KBM-7 (cell line): ENCODE measurements at regions not wholly inside any gene's neighbourhood (a gene's known extent, or its start where the extent isn't known, plus 50 kb on each side); places are given as distances from the start of the nearest gene placed in this dataset.

ENCODE experiments used
- DNase-seq: peaks from one replicate; pipeline ENCODE4 v3.0.0-alpha.2; 2015
- in situ Hi-C: fragments of 300-500 bp; cut with MboI; formaldehyde crosslinking; loops from 2 replicates; pipeline ENCODE4 v1.14.3; 2020; ENCODE audit warnings: low sequenced_read_pairs, low pct_unique_long_range_greater_than_20kb, mixed read lengths

DNA sequence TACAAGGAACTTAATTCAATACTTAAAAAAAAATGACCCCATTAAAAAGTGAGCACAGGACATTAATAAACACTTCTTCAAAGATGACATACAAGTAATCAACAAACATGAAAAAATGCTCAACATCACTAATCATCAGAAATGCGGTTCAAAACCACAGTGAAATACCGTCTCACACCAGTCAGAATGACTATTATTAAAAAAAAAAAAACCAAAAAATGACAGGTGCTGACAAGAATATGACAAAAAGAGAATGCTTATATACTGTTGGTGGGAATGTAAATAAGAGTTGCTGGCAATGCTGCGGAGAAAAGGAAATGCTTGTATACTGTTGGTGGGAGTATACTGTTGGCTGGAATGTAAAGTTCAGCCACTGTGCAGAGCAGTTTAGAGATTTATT lies 358.3 kb upstream of the CBLB start:
- no peak for DNase-seq
- in situ Hi-C loops = no loop called here

DNA sequence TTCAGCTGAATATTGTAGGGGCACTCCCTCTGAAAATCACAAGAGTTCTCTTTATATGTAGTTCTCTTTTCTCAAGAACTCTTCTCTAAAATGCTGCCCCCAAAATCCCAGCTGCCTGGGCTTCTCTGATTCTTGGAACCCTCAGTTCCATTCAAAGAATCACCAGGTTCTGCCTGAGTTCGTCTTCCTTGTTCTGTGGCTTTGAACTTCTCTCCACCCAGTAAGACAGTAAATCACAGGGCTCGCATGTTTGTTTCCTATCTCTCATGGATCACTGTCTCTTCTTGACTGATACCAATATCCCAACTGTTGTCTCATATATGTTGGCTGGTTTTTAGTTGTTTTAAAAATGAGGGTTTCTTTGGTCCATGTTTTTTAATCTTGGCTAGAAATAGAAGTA lies 359.5 kb upstream of the CBLB start:
- in situ Hi-C loops = no loop called here
- DNase-seq = peak; percentile 70

DNA sequence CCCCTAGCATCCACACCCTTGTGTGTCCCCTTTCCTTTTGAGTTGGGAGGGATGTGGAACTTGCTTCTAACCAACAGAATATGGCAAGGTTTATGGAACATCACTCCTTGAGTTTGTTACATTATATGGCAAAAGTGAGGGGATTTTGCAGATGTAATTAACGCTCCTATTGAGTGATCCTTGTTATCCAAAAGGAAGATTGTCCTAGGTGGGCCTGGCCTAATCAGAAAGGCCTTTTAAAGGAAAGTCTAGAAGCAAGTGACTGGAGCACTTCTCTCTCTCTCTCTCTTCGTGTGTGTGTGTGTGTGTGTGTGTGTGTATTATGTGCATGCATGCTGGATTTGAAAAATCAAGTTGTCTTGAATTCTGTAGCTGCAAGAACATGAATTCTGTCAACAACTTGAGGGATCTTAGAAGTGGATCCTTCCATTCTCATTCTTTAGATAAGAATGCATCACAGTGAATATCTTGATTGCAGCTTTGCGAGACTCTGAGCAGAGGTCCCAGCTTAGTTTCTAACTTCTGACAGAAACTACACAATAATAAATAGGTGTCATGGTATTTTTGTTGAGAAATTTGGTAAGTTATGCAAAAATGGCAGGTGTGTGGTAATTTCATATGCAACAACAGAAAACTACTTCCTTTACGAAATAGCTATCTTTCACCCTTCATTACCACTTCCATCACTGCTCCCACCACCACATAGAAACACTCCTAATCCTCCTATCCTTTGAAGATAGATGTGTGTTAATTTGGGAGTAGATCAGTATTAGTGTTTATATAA lies 360.9 kb upstream of the CBLB start:
- no peak for DNase-seq
- in situ Hi-C loops = no loop called here

- in situ Hi-C loops = no loop called here
- DNase-seq = no peak
Observed at GRCh38 chr3:106231086-106231485, 362.3 kb upstream of the CBLB start.

GRCh38 chr3:106232956-106233355 lies 364.1 kb upstream of the CBLB start:
- in situ Hi-C loops = no loop called here

GRCh38 chr3:106239195-106239697 lies 370.4 kb upstream of the CBLB start:
- DNase-seq = no peak
- in situ Hi-C loops = no loop called here

More at GRCh38 chr3:106232956-106233355, 364.1 kb upstream of the CBLB start:
- no peak for DNase-seq

DNA sequence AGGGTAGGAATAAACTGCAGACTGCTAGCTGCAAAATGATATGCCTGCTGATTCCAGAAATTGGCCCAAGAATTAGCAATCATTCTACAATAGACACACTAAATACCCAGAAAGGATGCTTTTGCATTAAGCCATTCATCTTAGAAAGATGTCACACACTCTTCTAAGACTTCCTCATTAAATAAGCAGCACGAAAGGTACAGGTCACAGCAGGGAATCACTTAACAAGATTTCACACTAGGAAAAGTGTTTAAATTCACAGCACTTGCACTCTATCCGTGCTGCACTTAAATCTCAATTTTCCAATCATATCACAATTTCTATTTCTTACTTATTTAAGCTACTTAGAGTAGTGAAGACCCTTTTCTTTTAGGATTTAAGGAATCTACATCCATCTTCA lies 372.8 kb upstream of the CBLB start:
- no peak for DNase-seq
- in situ Hi-C loops = no loop called here

GRCh38 chr3:106242781-106243180 lies 374.0 kb upstream of the CBLB start:
- in situ Hi-C loops = no loop called here
- DNase-seq = no peak

- in situ Hi-C loops = no loop called here
Observed at GRCh38 chr3:106245400-106245799, 376.6 kb upstream of the CBLB start.

GRCh38 chr3:106247902-106248684 lies 379.3 kb upstream of the CBLB start:
- in situ Hi-C loops = no loop called here
- no peak for DNase-seq

More at GRCh38 chr3:106245400-106245799, 376.6 kb upstream of the CBLB start:
- DNase-seq = no peak

DNA sequence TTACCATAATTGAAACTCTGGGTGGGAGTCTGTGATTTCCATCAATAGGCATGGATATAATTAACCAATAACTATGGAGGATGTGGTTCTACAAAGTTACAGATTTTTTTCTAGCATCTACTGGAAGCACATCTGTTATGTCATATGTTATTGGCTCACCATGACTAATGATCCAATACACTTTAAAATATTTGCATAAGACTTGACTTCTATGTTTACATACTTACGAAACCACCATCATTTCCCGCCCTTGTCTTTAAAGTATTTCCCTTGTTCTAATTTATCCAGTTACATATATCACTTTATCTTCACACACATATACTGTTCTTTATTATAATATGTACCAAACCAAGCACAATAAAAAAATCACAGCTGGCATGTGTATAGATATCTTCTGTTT lies 380.3 kb upstream of the CBLB start:
- no peak for DNase-seq
- in situ Hi-C loops = no loop called here

GRCh38 chr3:106249981-106250380 lies 381.2 kb upstream of the CBLB start:
- no peak for DNase-seq
- in situ Hi-C loops = no loop called here

GRCh38 chr3:106251160-106251892 lies 382.5 kb upstream of the CBLB start:
- in situ Hi-C loops = no loop called here
- no peak for DNase-seq

GRCh38 chr3:106255870-106256248 lies 387.0 kb upstream of the CBLB start:
- in situ Hi-C loops = no loop called here
- peak; percentile 81 for DNase-seq

- in situ Hi-C loops = no loop called here
Observed at GRCh38 chr3:106256249-106256957, 387.6 kb upstream of the CBLB start.

GRCh38 chr3:106257172-106257571 lies 388.4 kb upstream of the CBLB start:
- no peak for DNase-seq
- in situ Hi-C loops = no loop called here

More at GRCh38 chr3:106256249-106256957, 387.6 kb upstream of the CBLB start:
- DNase-seq = no peak

GRCh38 chr3:106261396-106261795 lies 392.6 kb upstream of the CBLB start:
- in situ Hi-C loops = no loop called here
- DNase-seq = no peak

- in situ Hi-C loops = no loop called here
- DNase-seq = no peak
Observed at GRCh38 chr3:106261915-106262683, 393.3 kb upstream of the CBLB start.
